Esophagus muscularis mucosa (tissue), 3 donors: ENCODE measurements at regions not wholly inside any gene's neighbourhood (a gene's known extent, or its start where the extent isn't known, plus 50 kb on each side); places are given as distances from the start of the nearest gene placed in this dataset.

ENCODE experiments used
- CTCF ChIP-seq, 3 experiments: fragments of 200-600 bp in 2 of 3; fragments of 450-650 bp in 1 of 3; sonication (generic) in 2 of 3; IDR thresholded peaks; one replicate each; pipeline ENCODE4 v1.5.1; 2017 to 2019; ENCODE audit warnings: antibody characterized with exemption in 3 of 3, mild to moderate bottlenecking in 2 of 3, moderate library complexity in 1 of 3
- POLR2A ChIP-seq: fragments of 450-650 bp; IDR thresholded peaks from one replicate; pipeline ENCODE4 v1.6.1; 2017; ENCODE audit warnings: antibody characterized with exemption, moderate library complexity, mild to moderate bottlenecking, low read depth
- POLR2AphosphoS5 ChIP-seq, 2 donors: sonication (generic); formaldehyde crosslinking; IDR thresholded peaks; one replicate each; pipeline ENCODE4 v1.6.1; 2017; ENCODE audit warnings: antibody characterized with exemption in 2 of 2

GRCh38 chr5:159779481-159779880 is 136.8 kb upstream of the ADRA1B start:
- TF ChIP-seq CTCF (IDR thresholded peaks at IDR 0.05) (no peak), POLR2AphosphoS5 (IDR thresholded peaks at IDR 0.05) (no peak), POLR2A (no peak)
